ENCODE measurements at regions not wholly inside any gene's neighbourhood (a gene's known extent, or its start where the extent isn't known, plus 50 kb on each side); places are given as distances from the start of the nearest gene placed in this dataset.
"Not testable (repeated sequence)": the region's sequence is repeated elsewhere in the genome, so short reads cannot be mapped to it uniquely, and the experiment has no call there.

GRCh38 chr3:196141052-196141865 is 59.4 kb upstream of the TFRC start:
- no peak for TF ChIP-seq CTCF (IDR thresholded peaks at IDR 0.05; ENCODE audit: control insufficient read depth, extremely low read depth, insufficient read depth)
- DNase-seq (ENCODE audit: low read depth), result no peak
- H3K4me3 ChIP-seq (ENCODE audit: low read depth, low read length), result no peak overlapping the region

GRCh38 chr3:196140224-196140623 is 58.3 kb upstream of the TFRC start:
- H3K4me3 ChIP-seq (ENCODE audit: low read depth, low read length), result no peak overlapping the region
- DNase-seq (ENCODE audit: low read depth), result no peak
- TF ChIP-seq CTCF (IDR thresholded peaks at IDR 0.05; ENCODE audit: control insufficient read depth, extremely low read depth, insufficient read depth), result no peak

GRCh38 chr3:196139281-196139680 is 57.4 kb upstream of the TFRC start:
- DNase-seq (ENCODE audit: low read depth), result no peak
- TF ChIP-seq CTCF (IDR thresholded peaks at IDR 0.05; ENCODE audit: control insufficient read depth, extremely low read depth, insufficient read depth), result no peak
- H3K4me3 ChIP-seq (ENCODE audit: low read depth, low read length), result no peak overlapping the region

- TF ChIP-seq CTCF (IDR thresholded peaks at IDR 0.05; ENCODE audit: control insufficient read depth, extremely low read depth, insufficient read depth), result no peak
- no peak for DNase-seq (ENCODE audit: low read depth)
- H3K4me3 ChIP-seq (ENCODE audit: low read depth, low read length), result no peak overlapping the region
Measured at GRCh38 chr3:196138482-196139254, 56.8 kb upstream of the TFRC start.

- not testable (repeated sequence) for H3K4me3 ChIP-seq (ENCODE audit: low read depth, low read length); DNase-seq (ENCODE audit: low read depth)
Measured at GRCh38 chr3:196136640-196136989, 54.7 kb upstream of the TFRC start.

GRCh38 chr3:196135693-196136639 is 54.1 kb upstream of the TFRC start:
- DNase-seq (ENCODE audit: low read depth), result no peak
- TF ChIP-seq CTCF (IDR thresholded peaks at IDR 0.05; ENCODE audit: control insufficient read depth, extremely low read depth, insufficient read depth), result no peak
- H3K4me3 ChIP-seq (ENCODE audit: low read depth, low read length), result no peak overlapping the region

GRCh38 chr3:196134691-196135090 is 52.8 kb upstream of the TFRC start:
- H3K4me3 ChIP-seq (ENCODE audit: low read depth, low read length), result no peak overlapping the region
- TF ChIP-seq CTCF (IDR thresholded peaks at IDR 0.05; ENCODE audit: control insufficient read depth, extremely low read depth, insufficient read depth), result no peak
- no peak for DNase-seq (ENCODE audit: low read depth)

GRCh38 chr3:196133869-196134268 is 52.0 kb upstream of the TFRC start:
- not testable (repeated sequence) for H3K4me3 ChIP-seq (ENCODE audit: low read depth, low read length); DNase-seq (ENCODE audit: low read depth)
